ENCODE measurements at regions not wholly inside any gene's neighbourhood (a gene's known extent, or its start where the extent isn't known, plus 50 kb on each side); places are given as distances from the start of the nearest gene placed in this dataset.

GRCh38 chrX:149114001-149114400 is 391.1 kb downstream of the IDS start:
- TF ChIP-seq, protein P1, sequence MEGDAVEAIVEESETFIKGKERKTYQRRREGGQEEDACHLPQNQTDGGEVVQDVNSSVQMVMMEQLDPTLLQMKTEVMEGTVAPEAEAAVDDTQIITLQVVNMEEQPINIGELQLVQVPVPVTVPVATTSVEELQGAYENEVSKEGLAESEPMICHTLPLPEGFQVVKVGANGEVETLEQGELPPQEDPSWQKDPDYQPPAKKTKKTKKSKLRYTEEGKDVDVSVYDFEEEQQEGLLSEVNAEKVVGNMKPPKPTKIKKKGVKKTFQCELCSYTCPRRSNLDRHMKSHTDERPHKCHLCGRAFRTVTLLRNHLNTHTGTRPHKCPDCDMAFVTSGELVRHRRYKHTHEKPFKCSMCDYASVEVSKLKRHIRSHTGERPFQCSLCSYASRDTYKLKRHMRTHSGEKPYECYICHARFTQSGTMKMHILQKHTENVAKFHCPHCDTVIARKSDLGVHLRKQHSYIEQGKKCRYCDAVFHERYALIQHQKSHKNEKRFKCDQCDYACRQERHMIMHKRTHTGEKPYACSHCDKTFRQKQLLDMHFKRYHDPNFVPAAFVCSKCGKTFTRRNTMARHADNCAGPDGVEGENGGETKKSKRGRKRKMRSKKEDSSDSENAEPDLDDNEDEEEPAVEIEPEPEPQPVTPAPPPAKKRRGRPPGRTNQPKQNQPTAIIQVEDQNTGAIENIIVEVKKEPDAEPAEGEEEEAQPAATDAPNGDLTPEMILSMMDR (conservative IDR thresholded peaks at IDR 0.05; ENCODE audit: low read depth, low read length) = no peak
- no peak for DNase-seq (ENCODE audit: low read depth)
- no peak overlapping the region for H3K4me3 ChIP-seq (ENCODE audit: low read depth, low read length)

- TF ChIP-seq, protein P1 (conservative IDR thresholded peaks at IDR 0.05; ENCODE audit: low read depth, low read length) = no peak
- no peak for DNase-seq (ENCODE audit: low read depth)
- H3K4me3 ChIP-seq (ENCODE audit: low read depth, low read length) = no peak overlapping the region
Measured at GRCh38 chrX:149097786-149098185, 407.3 kb downstream of the IDS start.

- no peak overlapping the region for H3K4me3 ChIP-seq (ENCODE audit: low read depth, low read length)
- TF ChIP-seq, protein P1 (conservative IDR thresholded peaks at IDR 0.05; ENCODE audit: low read depth, low read length) = no peak
- DNase-seq (ENCODE audit: low read depth) = no peak
Measured at GRCh38 chrX:149092179-149092578, 412.9 kb downstream of the IDS start.

DNA sequence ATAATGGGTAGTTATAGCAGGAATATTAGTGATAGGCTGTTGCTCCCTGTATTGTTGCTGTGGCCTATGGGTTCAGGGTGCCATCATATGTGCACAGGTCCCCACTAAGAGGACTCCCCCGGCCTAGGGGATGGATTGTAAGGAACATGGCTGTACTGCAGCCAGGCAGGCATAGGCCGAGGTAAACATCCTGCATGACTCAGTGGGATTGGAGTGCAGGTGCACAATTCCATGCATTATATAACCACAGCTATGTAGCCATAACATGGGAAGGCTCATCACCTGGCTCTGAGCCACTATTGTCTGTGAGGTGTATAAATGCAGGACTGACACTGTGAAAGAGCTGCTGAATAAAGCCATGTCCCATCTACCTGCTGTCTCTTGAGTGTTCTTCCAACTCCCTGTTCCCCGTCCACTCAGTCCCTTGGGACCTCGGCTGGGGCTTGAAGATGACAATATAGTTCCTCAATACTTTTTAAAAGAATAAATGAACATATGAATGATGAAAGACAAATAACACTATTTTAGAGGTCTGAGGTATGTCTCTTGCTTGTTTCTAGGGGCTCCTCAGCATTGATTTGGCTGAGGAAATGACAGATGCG is 425.2 kb downstream of the IDS start:
- no peak overlapping the region for H3K4me3 ChIP-seq (ENCODE audit: low read depth, low read length)
- DNase-seq (ENCODE audit: low read depth) = no peak
- TF ChIP-seq, protein P1 (conservative IDR thresholded peaks at IDR 0.05; ENCODE audit: low read depth, low read length) = no peak

DNA sequence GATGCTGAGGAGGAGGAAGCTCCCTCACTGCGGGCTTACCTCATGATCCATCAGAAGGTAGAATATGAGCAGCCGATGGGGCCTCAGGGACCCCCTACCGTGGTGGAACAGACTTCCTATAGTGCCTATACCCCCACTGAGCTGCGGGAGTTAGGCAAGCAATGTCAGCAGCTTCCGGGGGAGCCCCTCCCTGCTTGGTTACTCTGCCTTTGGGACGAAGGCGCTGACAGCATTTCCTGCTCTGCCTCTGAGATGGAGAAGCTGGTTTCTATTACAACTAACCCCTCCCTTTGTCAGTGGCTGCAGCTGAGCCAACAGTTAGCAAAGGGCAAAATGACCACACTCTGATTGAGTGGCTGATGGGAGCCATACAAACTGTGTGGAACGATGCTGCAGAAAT is 430.7 kb downstream of the IDS start:
- TF ChIP-seq, protein P1 (conservative IDR thresholded peaks at IDR 0.05; ENCODE audit: low read depth, low read length) = no peak
- no peak for DNase-seq (ENCODE audit: low read depth)
- H3K4me3 ChIP-seq (ENCODE audit: low read depth, low read length) = no peak overlapping the region

- no peak for DNase-seq (ENCODE audit: low read depth)
- no peak overlapping the region for H3K4me3 ChIP-seq (ENCODE audit: low read depth, low read length)
- TF ChIP-seq, protein P1 (conservative IDR thresholded peaks at IDR 0.05; ENCODE audit: low read depth, low read length) = no peak
Measured at GRCh38 chrX:149073479-149073878, 431.6 kb downstream of the IDS start.

GRCh38 chrX:149069899-149070298 is 435.2 kb downstream of the IDS start:
- no peak overlapping the region for H3K4me3 ChIP-seq (ENCODE audit: low read depth, low read length)
- TF ChIP-seq, protein P1 (conservative IDR thresholded peaks at IDR 0.05; ENCODE audit: low read depth, low read length) = no peak
- peak; percentile 4 for DNase-seq (ENCODE audit: low read depth)

Measured in epithelial cell of proximal tubule (primary cell).